GM19193 (cell line): ENCODE measurements at regions not wholly inside any gene's neighbourhood (a gene's known extent, or its start where the extent isn't known, plus 50 kb on each side); places are given as distances from the start of the nearest gene placed in this dataset.

Experiments
- POLR2A ChIP-seq: IDR thresholded peaks from 4 replicates; pipeline ENCODE4 v1.6.1; 2011; ENCODE audit not compliant: insufficient read depth, insufficient read length; ENCODE audit errors: extremely low read depth

- TF ChIP-seq POLR2A = no peak
Observed at GRCh38 chr5:125424402-125425141, 678.1 kb upstream of the ZNF608 start.

- TF ChIP-seq POLR2A = no peak
Observed at GRCh38 chr5:125429498-125429897, 683.1 kb upstream of the ZNF608 start.

- TF ChIP-seq POLR2A = no peak
Observed at GRCh38 chr5:125433457-125433856, 687.0 kb upstream of the ZNF608 start.

- TF ChIP-seq POLR2A = no peak
Observed at GRCh38 chr5:125439243-125439642, 692.8 kb upstream of the ZNF608 start.

- no peak for TF ChIP-seq POLR2A
Observed at GRCh38 chr5:125440905-125441304, 694.5 kb upstream of the ZNF608 start.

GRCh38 chr5:125446986-125447385, 700.5 kb upstream of the ZNF608 start:
- TF ChIP-seq POLR2A = no peak

- TF ChIP-seq POLR2A = no peak
Observed at GRCh38 chr5:125450771-125451170, 704.3 kb upstream of the ZNF608 start.

- TF ChIP-seq POLR2A = no peak
Observed at GRCh38 chr5:125451622-125452021, 705.2 kb upstream of the ZNF608 start.

- TF ChIP-seq POLR2A = no peak
Observed at GRCh38 chr5:125452991-125453390, 706.6 kb upstream of the ZNF608 start.

- no peak for TF ChIP-seq POLR2A
Observed at GRCh38 chr5:125455041-125455440, 708.6 kb upstream of the ZNF608 start.

GRCh38 chr5:125457617-125458016, 711.2 kb upstream of the ZNF608 start:
- no peak for TF ChIP-seq POLR2A

GRCh38 chr5:125461641-125462072, 715.2 kb upstream of the ZNF608 start:
- TF ChIP-seq POLR2A = no peak

- no peak for TF ChIP-seq POLR2A
Observed at GRCh38 chr5:125463466-125464092, 717.1 kb upstream of the ZNF608 start.

GRCh38 chr5:125464847-125465432, 718.5 kb upstream of the ZNF608 start:
- TF ChIP-seq POLR2A = no peak

GRCh38 chr5:125465703-125466102, 719.3 kb upstream of the ZNF608 start:
- no peak for TF ChIP-seq POLR2A

GRCh38 chr5:125467222-125467621, 720.8 kb upstream of the ZNF608 start:
- no peak for TF ChIP-seq POLR2A
